GM10266 (cell line): ENCODE measurements at regions not wholly inside any gene's neighbourhood (a gene's known extent, or its start where the extent isn't known, plus 50 kb on each side); places are given as distances from the start of the nearest gene placed in this dataset.
"Not testable (repeated sequence)": the region's sequence is repeated elsewhere in the genome, so short reads cannot be mapped to it uniquely, and the experiment has no call there.

Experiments used
- DNase-seq: peaks from one replicate; pipeline ENCODE4 v3.0.0; 2012; ENCODE audit errors: extremely low spot score
- CTCF ChIP-seq: IDR thresholded peaks from 2 replicates; pipeline ENCODE4 v1.5.1; 2012; ENCODE audit warnings: mild to moderate bottlenecking, low read depth; ENCODE audit not compliant: control insufficient read depth, insufficient read depth; ENCODE audit errors: missing control alignments

GRCh38 chr21:27891495-27891894 is 924.6 kb upstream of the ADAMTS5 start:
- not testable (repeated sequence) for DNase-seq

- DNase-seq = not testable (repeated sequence)
These were observed 921.0 kb upstream of the ADAMTS5 start for GRCh38 chr21:27887808-27888455.

GRCh38 chr21:27885296-27885711 is 918.4 kb upstream of the ADAMTS5 start:
- TF ChIP-seq CTCF = no peak
- no peak for DNase-seq

- DNase-seq = not testable (repeated sequence)
These were observed 914.4 kb upstream of the ADAMTS5 start for GRCh38 chr21:27881331-27881730.

GRCh38 chr21:27872411-27872810 is 905.5 kb upstream of the ADAMTS5 start:
- not testable (repeated sequence) for DNase-seq

- not testable (repeated sequence) for DNase-seq
These were observed 903.9 kb upstream of the ADAMTS5 start for GRCh38 chr21:27870755-27871154.

GRCh38 chr21:27860314-27860955 is 893.5 kb upstream of the ADAMTS5 start:
- not testable (repeated sequence) for DNase-seq

GRCh38 chr21:27858053-27858825 is 891.4 kb upstream of the ADAMTS5 start:
- not testable (repeated sequence) for DNase-seq

- DNase-seq = not testable (repeated sequence)
These were observed 890.1 kb upstream of the ADAMTS5 start for GRCh38 chr21:27856988-27857387.

- TF ChIP-seq CTCF = no peak
- no peak for DNase-seq
These were observed 874.3 kb upstream of the ADAMTS5 start for GRCh38 chr21:27841084-27841672.

GRCh38 chr21:27840262-27840661 is 873.4 kb upstream of the ADAMTS5 start:
- no peak for TF ChIP-seq CTCF
- DNase-seq = no peak
